Adrenal gland (tissue), 9 donors: ENCODE measurements at regions not wholly inside any gene's neighbourhood (a gene's known extent, or its start where the extent isn't known, plus 50 kb on each side); places are given as distances from the start of the nearest gene placed in this dataset.

ENCODE experiments used
- DNase-seq, 7 donors: peaks; one replicate each; pipeline ENCODE4 v3.0.0-alpha.2; 2019 to 2020
- H3K27ac ChIP-seq, 5 donors: fragments of 200-600 bp; sonication (generic) in 4 of 5; 1 replicate in 3 of 5; 2 replicates in 2 of 5; pipeline versions ENCODE4 v1.5.1 to v1.8.0; 2016 to 2020; ENCODE audit warnings: mild to moderate bottlenecking in 1 of 5
- H3K27me3 ChIP-seq: fragments of 200-600 bp; 2 replicates; pipeline ENCODE4 v1.8.0; 2021
- H3K36me3 ChIP-seq, 2 donors: fragments of 200-600 bp; replicated peaks in 1 of 2; 1 replicate in 1 of 2; 2 replicates in 1 of 2; pipeline versions ENCODE4 v1.5.1 to v1.8.0; 2018 to 2022
- H3K4me1 ChIP-seq, 2 donors: fragments of 200-600 bp; replicated peaks in 1 of 2; 1 replicate in 1 of 2; 2 replicates in 1 of 2; pipeline versions ENCODE4 v1.5.1 to v1.8.0; 2018 to 2021
- H3K4me3 ChIP-seq, 4 donors: fragments of 200-600 bp; sonication (generic) in 3 of 4; one replicate each; pipeline ENCODE4 v1.5.1; 2016 to 2018
- H3K9me3 ChIP-seq, 3 donors: fragments of 200-600 bp; sonication (generic) in 1 of 3; replicated peaks in 1 of 3; 1 replicate in 2 of 3; 2 replicates in 1 of 3; pipeline versions ENCODE4 v1.5.1 to v1.8.0; 2016 to 2021
- POLR2A ChIP-seq, 2 donors: fragments of 450-650 bp; IDR thresholded peaks; one replicate each; pipeline ENCODE4 v1.6.1; 2017; ENCODE audit warnings: antibody characterized with exemption in 2 of 2, mild to moderate bottlenecking in 2 of 2, moderate library complexity in 1 of 2
- WGBS, 4 donors: extraction: QIAGEN DNeasy Blood & Tissue Kit in 2 of 4; methylation state at CpG; one replicate each; pipeline versions ENCODE4 v1.1.5 to v1.1.7; 2013 to 2017; 5-methylcytosine and 5-hydroxymethylcytosine counted together
- intact Hi-C, 2 donors: fragments of 100-400 bp; cut with DNase I; formaldehyde crosslinking; loops; one replicate each; pipeline versions ENCODE4 v1.14.1 to v1.15.0; 2022 to 2023
- TF ChIP-seq, protein P1 (sequence below), 6 experiments: fragments of 450-650 bp in 4 of 6; fragments of 200-600 bp in 2 of 6; sonication (generic) in 1 of 6; IDR thresholded peaks; 1 replicate in 5 of 6; 2 replicates in 1 of 6; pipeline versions ENCODE4 v1.5.1 to v1.8.0; 2016 to 2021; ENCODE audit warnings: antibody characterized with exemption in 6 of 6, mild to moderate bottlenecking in 2 of 6, moderate library complexity in 1 of 6
- donor health status: healthy with polysubstance abuse.
- donor health status: Bipolar disorder and iron deficiency.
- donor health status: DM: yes; HTN: yes; CAD: no.
- donor health status: DM: no; HTN: no; CAD: no.
- donor health status: DM: no; HTN: no; CAD: no.

DNA sequence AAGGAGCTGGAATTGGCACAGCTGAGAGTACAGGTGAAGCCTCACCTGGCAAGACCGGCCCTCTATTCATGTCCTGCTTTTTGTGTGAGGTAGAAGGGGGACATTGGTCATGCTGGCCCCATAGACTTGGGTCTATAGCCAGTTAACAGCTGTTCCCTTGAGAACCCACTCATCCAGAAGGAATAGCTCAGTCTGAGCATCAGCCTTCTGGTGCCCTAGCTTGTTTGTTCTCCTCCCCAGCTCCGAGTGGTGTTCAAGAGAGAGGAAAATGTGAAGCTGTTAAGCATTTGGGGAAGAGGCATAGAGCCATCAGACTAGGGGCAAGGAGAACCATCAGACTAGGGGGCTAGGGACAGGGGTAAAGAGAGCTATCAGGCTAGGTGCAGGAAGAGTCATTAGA lies 290.9 kb downstream of the SIPA1L2 start:
- Histone ChIP-seq H3K27me3 (no peaks in the 10 kb centered on the region), H3K4me1 (no peaks in the 10 kb centered on the region), H3K4me3 (no peak overlapping the region), H3K27ac (no peak overlapping the region), H3K9me3 (no peaks in the 10 kb centered on the region), H3K36me3 (no peaks in the 10 kb centered on the region)
- intact Hi-C loops = no loop called here
- TF ChIP-seq, protein P1, sequence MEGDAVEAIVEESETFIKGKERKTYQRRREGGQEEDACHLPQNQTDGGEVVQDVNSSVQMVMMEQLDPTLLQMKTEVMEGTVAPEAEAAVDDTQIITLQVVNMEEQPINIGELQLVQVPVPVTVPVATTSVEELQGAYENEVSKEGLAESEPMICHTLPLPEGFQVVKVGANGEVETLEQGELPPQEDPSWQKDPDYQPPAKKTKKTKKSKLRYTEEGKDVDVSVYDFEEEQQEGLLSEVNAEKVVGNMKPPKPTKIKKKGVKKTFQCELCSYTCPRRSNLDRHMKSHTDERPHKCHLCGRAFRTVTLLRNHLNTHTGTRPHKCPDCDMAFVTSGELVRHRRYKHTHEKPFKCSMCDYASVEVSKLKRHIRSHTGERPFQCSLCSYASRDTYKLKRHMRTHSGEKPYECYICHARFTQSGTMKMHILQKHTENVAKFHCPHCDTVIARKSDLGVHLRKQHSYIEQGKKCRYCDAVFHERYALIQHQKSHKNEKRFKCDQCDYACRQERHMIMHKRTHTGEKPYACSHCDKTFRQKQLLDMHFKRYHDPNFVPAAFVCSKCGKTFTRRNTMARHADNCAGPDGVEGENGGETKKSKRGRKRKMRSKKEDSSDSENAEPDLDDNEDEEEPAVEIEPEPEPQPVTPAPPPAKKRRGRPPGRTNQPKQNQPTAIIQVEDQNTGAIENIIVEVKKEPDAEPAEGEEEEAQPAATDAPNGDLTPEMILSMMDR (IDR thresholded peaks at IDR 0.05) = no peak
- no peak for TF ChIP-seq POLR2A (IDR thresholded peaks at IDR 0.05)
- 61 to 86% (median 73%) methylated on average over 2 of the region's 2 CpGs for WGBS, 4 donors
- no peak for DNase-seq

DNA sequence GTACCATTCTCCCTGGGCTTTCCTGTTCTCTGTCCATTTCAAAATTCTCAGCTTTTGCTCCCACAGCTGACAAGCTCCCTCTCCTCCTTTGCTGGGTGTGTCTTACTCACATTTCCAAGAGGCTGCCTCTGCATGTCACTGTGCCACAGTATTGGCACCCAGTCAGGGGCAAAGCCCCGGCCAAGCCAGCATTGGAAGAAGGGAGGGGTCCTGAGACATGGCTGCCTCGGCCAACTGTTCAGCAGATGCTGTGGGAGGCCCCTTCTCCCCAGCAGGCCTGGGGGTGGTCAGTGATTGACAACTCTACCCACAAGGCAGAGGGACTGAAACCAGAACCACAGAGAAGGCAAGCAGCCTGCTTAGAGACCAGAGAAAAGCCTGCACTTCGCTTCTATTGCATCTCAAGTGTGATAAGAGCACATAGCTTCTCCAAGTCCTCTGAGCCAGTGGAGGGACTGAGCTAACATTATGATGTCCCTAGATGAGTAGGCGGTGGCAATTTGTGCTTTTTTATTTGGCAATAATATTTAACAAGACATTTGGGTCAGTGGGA lies 294.1 kb downstream of the SIPA1L2 start:
- Histone ChIP-seq H3K4me3 (no peak overlapping the region), H3K27me3 (no peaks in the 10 kb centered on the region), H3K9me3 (no peaks in the 10 kb centered on the region), H3K36me3 (no peaks in the 10 kb centered on the region), H3K4me1 (no peaks in the 10 kb centered on the region), H3K27ac (no peak overlapping the region)
- intact Hi-C loops = no loop called here
- DNase-seq = no peak
- 84 to 100% (median 90%) methylated on average over 2 to 4 of the region's 4 CpGs for WGBS, 4 donors
- TF ChIP-seq POLR2A (IDR thresholded peaks at IDR 0.05) = no peak
- TF ChIP-seq, protein P1 (IDR thresholded peaks at IDR 0.05) = no peak

DNA sequence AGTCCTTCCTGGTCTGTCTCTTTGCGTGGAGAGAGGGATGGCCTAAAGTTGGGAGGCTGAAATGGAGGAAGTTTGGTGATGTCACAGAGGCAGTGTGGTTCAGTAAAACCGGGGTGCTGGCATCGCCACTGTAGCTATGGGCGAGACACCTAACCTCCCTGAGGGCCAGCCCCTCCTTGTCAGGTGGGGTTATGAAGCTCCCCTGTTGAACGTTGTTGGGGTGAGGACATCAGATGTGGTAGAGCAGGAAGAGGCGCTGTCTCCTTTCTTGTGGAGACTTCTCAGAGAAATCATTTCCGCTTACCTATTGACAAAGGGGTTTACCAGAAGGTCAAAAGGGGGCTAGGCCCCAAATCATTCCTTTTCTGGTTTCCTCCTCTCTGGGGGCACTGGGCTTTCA lies 294.7 kb downstream of the SIPA1L2 start:
- Histone ChIP-seq H3K36me3 (no peaks in the 10 kb centered on the region), H3K4me3 (no peak overlapping the region), H3K4me1 (no peaks in the 10 kb centered on the region), H3K27me3 (no peaks in the 10 kb centered on the region), H3K9me3 (no peaks in the 10 kb centered on the region), H3K27ac (no peak overlapping the region)
- DNase-seq = no peak
- WGBS, 4 donors = 85 to 91% (median 88%) methylated on average over 7 of the region's 7 CpGs
- intact Hi-C loops = no loop called here
- TF ChIP-seq, protein P1 (IDR thresholded peaks at IDR 0.05) = no peak
- TF ChIP-seq POLR2A (IDR thresholded peaks at IDR 0.05) = no peak

DNA sequence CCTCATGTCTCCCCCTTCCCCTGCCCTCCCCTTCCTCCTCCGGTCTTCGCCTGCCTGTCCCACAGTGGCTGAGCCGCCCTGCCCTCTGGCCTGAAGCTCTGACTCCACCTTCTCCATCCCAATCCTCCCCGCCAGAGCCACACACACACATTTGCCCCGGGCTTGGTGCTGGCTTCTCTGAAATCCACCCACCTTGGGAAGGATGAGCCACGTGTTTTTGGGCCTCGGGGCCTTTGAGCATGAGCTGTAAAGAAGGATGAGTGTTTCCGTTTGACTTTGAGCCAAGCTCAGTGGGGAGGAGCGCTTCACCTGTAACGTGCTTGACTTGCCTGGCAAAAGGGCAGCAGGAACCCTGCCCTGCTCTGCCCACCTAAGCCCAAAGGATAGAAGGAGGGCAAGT lies 295.1 kb downstream of the SIPA1L2 start:
- no peak overlapping the region for H3K4me3 ChIP-seq
- no peak for DNase-seq
- no peak overlapping the region for H3K27ac ChIP-seq
- TF ChIP-seq POLR2A (IDR thresholded peaks at IDR 0.05) = no peak
- TF ChIP-seq, protein P1 (IDR thresholded peaks at IDR 0.05) = no peak
- H3K4me1 ChIP-seq = no peaks in the 10 kb centered on the region
- 88 to 94% (median 94%) methylated on average over 9 to 10 of the region's 10 CpGs for WGBS, 4 donors
- H3K9me3 ChIP-seq = no peaks in the 10 kb centered on the region
- no peaks in the 10 kb centered on the region for H3K36me3 ChIP-seq
- H3K27me3 ChIP-seq = no peaks in the 10 kb centered on the region
- intact Hi-C loops = no loop called here
